Parathyroid adenoma (tissue), 2 donors: ENCODE measurements at regions not wholly inside any gene's neighbourhood (a gene's known extent, or its start where the extent isn't known, plus 50 kb on each side); places are given as distances from the start of the nearest gene placed in this dataset.

Source experiments
- H2AFZ ChIP-seq: fragments of 300-600 bp; sonication (generic); one replicate; pipeline ENCODE4 v1.7.0; 2017; ENCODE audit warnings: antibody characterized with exemption, mild to moderate bottlenecking
- H3K27ac ChIP-seq: fragments of 300-600 bp; sonication (generic); one replicate; pipeline ENCODE4 v1.7.0; 2017
- H3K27me3 ChIP-seq: fragments of 300-600 bp; sonication (generic); one replicate; pipeline ENCODE4 v1.7.0; 2017; ENCODE audit warnings: low read length; ENCODE audit not compliant: control insufficient read depth, insufficient read depth
- H3K36me3 ChIP-seq: fragments of 300-600 bp; sonication (generic); one replicate; pipeline ENCODE4 v1.7.0; 2017; ENCODE audit warnings: low read length; ENCODE audit not compliant: control insufficient read depth, insufficient read depth
- H3K4me1 ChIP-seq: fragments of 300-600 bp; sonication (generic); one replicate; pipeline ENCODE4 v1.7.0; 2017; ENCODE audit warnings: control low read depth
- H3K4me2 ChIP-seq: fragments of 300-600 bp; sonication (generic); one replicate; pipeline ENCODE4 v1.7.0; 2017; ENCODE audit warnings: low read length
- H3K4me3 ChIP-seq: fragments of 300-600 bp; sonication (generic); one replicate; pipeline ENCODE4 v1.7.0; 2017; ENCODE audit warnings: low read depth, low read length
- H3K79me2 ChIP-seq: fragments of 300-600 bp; sonication (generic); one replicate; pipeline ENCODE4 v1.7.0; 2017; ENCODE audit warnings: control low read depth
- H3K9ac ChIP-seq: fragments of 300-600 bp; sonication (generic); one replicate; pipeline ENCODE4 v1.7.0; 2017; ENCODE audit warnings: mild to moderate bottlenecking
- H3K9me3 ChIP-seq: fragments of 300-600 bp; sonication (generic); one replicate; pipeline ENCODE4 v1.7.0; 2017; ENCODE audit warnings: low read length; ENCODE audit not compliant: control insufficient read depth
- CTCF ChIP-seq: fragments of 300-600 bp; sonication (generic); IDR thresholded peaks from one replicate; pipeline ENCODE4 v1.7.0; 2017; ENCODE audit warnings: antibody characterized with exemption, mild to moderate bottlenecking
- donor health status: primary hyperparathyroidism.

GRCh38 chr4:19195696-19196095 is 1056.0 kb upstream of the SLIT2 start:
- no peaks in the 10 kb centered on the region for H3K27me3 ChIP-seq
- no peaks in the 10 kb centered on the region for H3K4me1 ChIP-seq
- H3K36me3 ChIP-seq = no peaks in the 10 kb centered on the region
- no peak overlapping the region for H3K27ac ChIP-seq
- no peak overlapping the region for H3K4me3 ChIP-seq
- H3K79me2 ChIP-seq = no peaks in the 10 kb centered on the region
- no peaks in the 10 kb centered on the region for H3K9me3 ChIP-seq
- no peak overlapping the region for H2AFZ ChIP-seq
- no peak overlapping the region for H3K9ac ChIP-seq
- H3K4me2 ChIP-seq = no peak overlapping the region
- no peak for TF ChIP-seq CTCF

GRCh38 chr4:19194672-19195071 is 1057.0 kb upstream of the SLIT2 start:
- Histone ChIP-seq H3K36me3 (no peaks in the 10 kb centered on the region), H3K9me3 (no peaks in the 10 kb centered on the region), H3K79me2 (no peaks in the 10 kb centered on the region), H3K4me2 (no peak overlapping the region), H3K4me1 (no peaks in the 10 kb centered on the region), H3K27ac (no peak overlapping the region), H3K9ac (no peak overlapping the region), H3K4me3 (no peak overlapping the region), H3K27me3 (no peaks in the 10 kb centered on the region), H2AFZ (no peak overlapping the region)
- TF ChIP-seq CTCF = no peak

- no peak for TF ChIP-seq CTCF
- Histone ChIP-seq H3K9ac (no peak overlapping the region), H3K27ac (no peak overlapping the region), H3K4me2 (no peak overlapping the region), H3K4me3 (no peak overlapping the region), H3K27me3 (no peaks in the 10 kb centered on the region), H3K79me2 (no peaks in the 10 kb centered on the region), H3K36me3 (no peaks in the 10 kb centered on the region), H2AFZ (no peak overlapping the region), H3K9me3 (no peaks in the 10 kb centered on the region), H3K4me1 (no peaks in the 10 kb centered on the region)
These were observed 1058.3 kb upstream of the SLIT2 start for GRCh38 chr4:19193274-19193981.

- H3K36me3 ChIP-seq = no peaks in the 10 kb centered on the region
- no peak overlapping the region for H3K9ac ChIP-seq
- no peak for TF ChIP-seq CTCF
- no peaks in the 10 kb centered on the region for H3K79me2 ChIP-seq
- H2AFZ ChIP-seq = no peak overlapping the region
- no peaks in the 10 kb centered on the region for H3K27me3 ChIP-seq
- no peak overlapping the region for H3K4me2 ChIP-seq
- H3K4me1 ChIP-seq = no peaks in the 10 kb centered on the region
- H3K4me3 ChIP-seq = no peak overlapping the region
- H3K9me3 ChIP-seq = no peaks in the 10 kb centered on the region
- H3K27ac ChIP-seq = no peak overlapping the region
These were observed 1059.6 kb upstream of the SLIT2 start for GRCh38 chr4:19191979-19192650.

- no peak overlapping the region for H3K27ac ChIP-seq
- H3K9me3 ChIP-seq = no peaks in the 10 kb centered on the region
These were observed 1064.0 kb upstream of the SLIT2 start for GRCh38 chr4:19187691-19188090.

More at GRCh38 chr4:19187691-19188090, 1064.0 kb upstream of the SLIT2 start:
- H2AFZ ChIP-seq = no peak overlapping the region
- no peaks in the 10 kb centered on the region for H3K79me2 ChIP-seq
- no peak overlapping the region for H3K4me3 ChIP-seq
- TF ChIP-seq CTCF = no peak
- H3K27me3 ChIP-seq = no peaks in the 10 kb centered on the region
- H3K36me3 ChIP-seq = no peaks in the 10 kb centered on the region
- no peak overlapping the region for H3K9ac ChIP-seq
- no peak overlapping the region for H3K4me2 ChIP-seq
- H3K4me1 ChIP-seq = no peaks in the 10 kb centered on the region
